WTC11 (cell line): ENCODE measurements at regions not wholly inside any gene's neighbourhood (a gene's known extent, or its start where the extent isn't known, plus 50 kb on each side); places are given as distances from the start of the nearest gene placed in this dataset.

Experiments used
- ATAC-seq: fragments of 200-7000 bp; cut with Tn5 transposase; 2 replicates; pipeline ENCODE4 v1.10.0; 2021; ENCODE audit warnings: mild to moderate bottlenecking, moderate library complexity
- CTCF ChIA-PET: fragments of 300-600 bp; sonication (Branson Sonifier 250); formaldehyde crosslinking; loops from one replicate; lab custom pipeline; 2021; ENCODE audit warnings: antibody characterized with exemption; lab: Charles Lee
- POLR2A ChIA-PET: fragments of 350-600 bp; sonication (Branson Sonifier 250); formaldehyde crosslinking; loops from one replicate; lab custom pipeline; 2021; ENCODE audit warnings: antibody characterized with exemption; lab: Charles Lee
- DNase-seq: peaks from one replicate; pipeline ENCODE4 v3.0.0; 2021; ENCODE audit warnings: low spot score
- H3K27ac Mint-ChIP-seq: 2 replicates; pipeline ENCODE4 v1.8.0; 2021; ENCODE audit warnings: mixed read lengths
- H3K27me3 Mint-ChIP-seq: 2 replicates; pipeline ENCODE4 v1.8.0; 2021; ENCODE audit warnings: low read depth, mild to moderate bottlenecking, moderate library complexity, mixed read lengths
- H3K36me3 Mint-ChIP-seq: 2 replicates; pipeline ENCODE4 v1.8.0; 2021; ENCODE audit warnings: mixed read lengths
- H3K4me1 Mint-ChIP-seq: 2 replicates; pipeline ENCODE4 v1.8.0; 2022; ENCODE audit warnings: mixed read lengths
- H3K4me3 Mint-ChIP-seq: 2 replicates; pipeline ENCODE4 v1.8.0; 2021; ENCODE audit warnings: mild to moderate bottlenecking, moderate library complexity, mixed read lengths
- H3K9me3 Mint-ChIP-seq: 2 replicates; pipeline ENCODE4 v1.8.0; 2021; ENCODE audit warnings: mixed read lengths
- AR ChIP-seq: fragments of 250-450 bp; sonication (Bioruptor Pico); IDR thresholded peaks from 2 replicates; pipeline ENCODE4 v1.9.0; 2021; ENCODE audit warnings: mild to moderate bottlenecking
- ARID4B ChIP-seq: sonication (generic); formaldehyde crosslinking; IDR thresholded peaks from 2 replicates; pipeline ENCODE4 v1.8.0; 2023; ENCODE audit warnings: missing genetic modification reagents, mild to moderate bottlenecking, borderline replicate concordance
- ATF6 ChIP-seq: sonication (generic); formaldehyde crosslinking; IDR thresholded peaks from 2 replicates; pipeline ENCODE4 v1.8.1; 2023; ENCODE audit warnings: mild to moderate bottlenecking, missing genetic modification reagents
- CDX4 ChIP-seq: fragments of 250-450 bp; sonication (Bioruptor Pico); IDR thresholded peaks from 2 replicates; pipeline ENCODE4 v1.9.0; 2021; ENCODE audit warnings: moderate library complexity, mild to moderate bottlenecking, inconsistent platforms, borderline replicate concordance
- E2F5 ChIP-seq: sonication (generic); formaldehyde crosslinking; IDR thresholded peaks from 2 replicates; pipeline ENCODE4 v1.8.1; 2022; ENCODE audit warnings: mild to moderate bottlenecking, moderate library complexity, missing genetic modification reagents
- ESRRA ChIP-seq: sonication (generic); formaldehyde crosslinking; IDR thresholded peaks from 2 replicates; pipeline ENCODE4 v1.8.1; 2022; ENCODE audit warnings: mild to moderate bottlenecking, missing genetic modification reagents, borderline replicate concordance
- FOXK1 ChIP-seq: sonication (generic); formaldehyde crosslinking; IDR thresholded peaks from 2 replicates; pipeline ENCODE4 v1.8.0; 2022; ENCODE audit warnings: mild to moderate bottlenecking, moderate library complexity, missing genetic modification reagents
- FOXP1 ChIP-seq: sonication (generic); formaldehyde crosslinking; IDR thresholded peaks from 2 replicates; pipeline ENCODE4 v1.8.0; 2022; ENCODE audit warnings: missing genetic modification reagents, mild to moderate bottlenecking, moderate library complexity, borderline replicate concordance
- GABPB1 ChIP-seq: sonication (generic); formaldehyde crosslinking; IDR thresholded peaks from 2 replicates; pipeline ENCODE4 v1.8.1; 2023; ENCODE audit warnings: mild to moderate bottlenecking, missing genetic modification reagents
- IRF1 ChIP-seq: sonication (generic); formaldehyde crosslinking; IDR thresholded peaks from 2 replicates; pipeline ENCODE4 v1.8.0; 2023; ENCODE audit warnings: missing genetic modification reagents
- NFATC4 ChIP-seq: fragments of 250-450 bp; sonication (Bioruptor Pico); IDR thresholded peaks from 2 replicates; pipeline ENCODE4 v1.9.0; 2021; ENCODE audit warnings: mild to moderate bottlenecking
- NFYB ChIP-seq: sonication (generic); formaldehyde crosslinking; conservative IDR thresholded peaks from 2 replicates; pipeline ENCODE4 v1.8.0; 2022; ENCODE audit warnings: low read depth, missing genetic modification reagents
- PRRX2 ChIP-seq: fragments of 250-450 bp; sonication (Bioruptor Pico); IDR thresholded peaks from 2 replicates; pipeline ENCODE4 v1.8.0; 2021; ENCODE audit warnings: mild to moderate bottlenecking
- SMAD4 ChIP-seq: sonication (generic); formaldehyde crosslinking; IDR thresholded peaks from 2 replicates; pipeline ENCODE4 v1.8.0; 2022; ENCODE audit warnings: mild to moderate bottlenecking, missing genetic modification reagents
- SOX15 ChIP-seq: fragments of 250-450 bp; sonication (Bioruptor Pico); IDR thresholded peaks from 2 replicates; pipeline ENCODE4 v1.9.0; 2021; ENCODE audit warnings: mild to moderate bottlenecking
- STAT6 ChIP-seq: sonication (generic); formaldehyde crosslinking; conservative IDR thresholded peaks from 2 replicates; pipeline ENCODE4 v1.8.1; 2023; ENCODE audit warnings: mild to moderate bottlenecking, low read depth, missing genetic modification reagents, moderate library complexity
- USF2 ChIP-seq: sonication (generic); formaldehyde crosslinking; IDR thresholded peaks from 2 replicates; pipeline ENCODE4 v1.8.1; 2023; ENCODE audit warnings: mild to moderate bottlenecking, missing genetic modification reagents, moderate library complexity
- ZBTB21 ChIP-seq: sonication (generic); formaldehyde crosslinking; IDR thresholded peaks from 2 replicates; pipeline ENCODE4 v1.8.1; 2023; ENCODE audit warnings: mild to moderate bottlenecking, missing genetic modification reagents, borderline replicate concordance
- ZNF121 ChIP-seq: sonication (generic); formaldehyde crosslinking; IDR thresholded peaks from 2 replicates; pipeline ENCODE4 v1.8.0; 2023; ENCODE audit warnings: missing genetic modification reagents
- ZNF232 ChIP-seq: sonication (generic); formaldehyde crosslinking; IDR thresholded peaks from 2 replicates; pipeline ENCODE4 v1.8.0; 2022; ENCODE audit warnings: mild to moderate bottlenecking, missing genetic modification reagents
- ZNF671 ChIP-seq: fragments of 250-450 bp; sonication (Bioruptor Pico); IDR thresholded peaks from 2 replicates; pipeline ENCODE4 v1.8.0; 2021; ENCODE audit warnings: mild to moderate bottlenecking

- Mint-ChIP-seq H3K27me3 (no peaks in the 10 kb centered on the region; the same call in 1 of the 2 replicates), H3K9me3 (peaks cover 10% of the 10 kb centered on the region), H3K4me3 (no peak overlapping the region), H3K27ac (no peak overlapping the region), H3K4me1 (peaks cover 4% of the 10 kb centered on the region; the same call in 1 of the 2 replicates), H3K36me3 (no peaks in the 10 kb centered on the region)
- ATAC-seq (no peak), DNase-seq (no peak)
- ChIA-PET POLR2A (interaction anchor here (0.9 kb wide), 1 partner anchor 191 kb away, joined by 9 read pairs; the partner anchor contains the start of gene BTG1), CTCF (no interaction called here)
- no peak for TF ChIP-seq SMAD4
- TF ChIP-seq ESRRA (CRISPR knock-in tag) = no peak
- TF ChIP-seq FOXK1 (CRISPR knock-in tag) = no peak
- no peak for TF ChIP-seq ZNF232 (CRISPR knock-in tag)
- no peak for TF ChIP-seq CDX4 (CRISPR knock-in tag)
- TF ChIP-seq ZNF671 (CRISPR knock-in tag) = no peak
- TF ChIP-seq E2F5 (CRISPR knock-in tag) = no peak
- TF ChIP-seq SOX15 (CRISPR knock-in tag) = no peak
- TF ChIP-seq PRRX2 (CRISPR knock-in tag) = no peak
- TF ChIP-seq STAT6 (CRISPR knock-in tag) = no peak
- TF ChIP-seq ZBTB21 (CRISPR knock-in tag) = no peak
- TF ChIP-seq FOXP1 (CRISPR knock-in tag) = no peak
- no peak for TF ChIP-seq AR (CRISPR knock-in tag)
- no peak for TF ChIP-seq GABPB1 (CRISPR knock-in tag)
- no peak for TF ChIP-seq IRF1 (CRISPR knock-in tag)
These were observed 190.9 kb downstream of the BTG1 start for GRCh38 chr12:91954747-91955146.

GRCh38 chr12:91954326-91954725 lies 191.3 kb downstream of the BTG1 start:
- CTCF ChIA-PET = no interaction called here
- DNase-seq = no peak
- no peak for ATAC-seq
- peaks cover 10% of the 10 kb centered on the region for H3K9me3 Mint-ChIP-seq
- H3K27me3 Mint-ChIP-seq = no peaks in the 10 kb centered on the region; the same call in 1 of the 2 replicates
- H3K4me3 Mint-ChIP-seq = no peak overlapping the region
- no peak overlapping the region for H3K27ac Mint-ChIP-seq
- peaks cover 4% of the 10 kb centered on the region; the same call in 1 of the 2 replicates for H3K4me1 Mint-ChIP-seq
- POLR2A ChIA-PET = no interaction called here
- H3K36me3 Mint-ChIP-seq = no peaks in the 10 kb centered on the region
- TF ChIP-seq PRRX2 (CRISPR knock-in tag) (no peak), ATF6 (CRISPR knock-in tag) (no peak), NFYB (CRISPR knock-in tag) (no peak), FOXP1 (CRISPR knock-in tag) (no peak), ARID4B (CRISPR knock-in tag) (no peak), NFATC4 (CRISPR knock-in tag) (no peak), USF2 (CRISPR knock-in tag) (no peak), ZNF121 (CRISPR knock-in tag) (no peak)
